HL-60 (cell line): ENCODE measurements at regions not wholly inside any gene's neighbourhood (a gene's known extent, or its start where the extent isn't known, plus 50 kb on each side); places are given as distances from the start of the nearest gene placed in this dataset.

Experiments
- DNase-seq, 2 experiments: peaks; one replicate each; pipeline ENCODE4 v3.0.0-alpha.2; 2010 to 2020; ENCODE audit warnings: low read depth in 1 of 2, low spot score in 1 of 2
- H3K27ac ChIP-seq: fragments of 250-450 bp; sonication (Bioruptor Pico); replicated peaks from 2 replicates; pipeline ENCODE4 v1.5.1; 2020; ENCODE audit warnings: mild to moderate bottlenecking, moderate library complexity
- H3K27me3 ChIP-seq: fragments of 250-450 bp; sonication (Bioruptor Pico); 2 replicates; pipeline ENCODE4 v1.5.1; 2021; ENCODE audit warnings: mild to moderate bottlenecking, moderate library complexity; ENCODE audit not compliant: insufficient read depth, poor library complexity, severe bottlenecking
- H3K4me3 ChIP-seq: replicated peaks from 2 replicates; pipeline ENCODE4 v1.5.1; 2011; ENCODE audit warnings: mild to moderate bottlenecking, control low read depth, low read length; ENCODE audit not compliant: insufficient read depth
- GABPA ChIP-seq: IDR thresholded peaks from 2 replicates; pipeline ENCODE4 v1.6.1; 2012; ENCODE audit warnings: low read depth
- POLR2AphosphoS5 ChIP-seq: IDR thresholded peaks from 2 replicates; pipeline ENCODE4 v1.6.1; 2012; ENCODE audit warnings: low read depth
- REST ChIP-seq: IDR thresholded peaks from 2 replicates; pipeline ENCODE4 v1.6.1; 2012; ENCODE audit warnings: low read depth; ENCODE audit not compliant: insufficient replicate concordance
- SPI1 ChIP-seq: IDR thresholded peaks from 2 replicates; pipeline ENCODE4 v1.6.1; 2012; ENCODE audit warnings: low read depth, mild to moderate bottlenecking, borderline replicate concordance
- TF ChIP-seq, protein P1 (sequence below): IDR thresholded peaks from one replicate; pipeline ENCODE4 v1.5.1; 2011; ENCODE audit warnings: low read length, control low read depth, inconsistent platforms; ENCODE audit not compliant: insufficient read depth

DNA sequence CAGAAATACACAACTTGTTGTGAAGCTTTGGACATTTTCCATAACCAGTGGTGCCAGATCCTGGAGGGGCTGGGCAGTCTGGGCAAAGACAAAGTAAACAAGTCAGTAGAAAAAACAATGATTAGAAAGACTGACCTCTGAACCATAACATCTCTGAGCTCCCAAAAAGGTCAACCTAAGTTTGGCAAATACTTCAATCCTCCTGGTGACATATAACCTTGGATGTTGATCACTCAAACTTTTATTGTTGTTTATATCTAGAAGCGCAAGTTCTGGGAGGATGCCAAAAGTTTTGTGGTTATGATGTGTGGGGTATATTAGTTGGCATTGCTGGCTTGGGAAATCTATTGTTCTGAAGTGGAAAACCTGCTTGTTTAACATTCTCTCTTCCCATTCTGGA, 257.7 kb downstream of the DIPK2A start:
- TF ChIP-seq REST (no peak), POLR2AphosphoS5 (no peak), GABPA (no peak), SPI1 (no peak)
- TF ChIP-seq, protein P1, sequence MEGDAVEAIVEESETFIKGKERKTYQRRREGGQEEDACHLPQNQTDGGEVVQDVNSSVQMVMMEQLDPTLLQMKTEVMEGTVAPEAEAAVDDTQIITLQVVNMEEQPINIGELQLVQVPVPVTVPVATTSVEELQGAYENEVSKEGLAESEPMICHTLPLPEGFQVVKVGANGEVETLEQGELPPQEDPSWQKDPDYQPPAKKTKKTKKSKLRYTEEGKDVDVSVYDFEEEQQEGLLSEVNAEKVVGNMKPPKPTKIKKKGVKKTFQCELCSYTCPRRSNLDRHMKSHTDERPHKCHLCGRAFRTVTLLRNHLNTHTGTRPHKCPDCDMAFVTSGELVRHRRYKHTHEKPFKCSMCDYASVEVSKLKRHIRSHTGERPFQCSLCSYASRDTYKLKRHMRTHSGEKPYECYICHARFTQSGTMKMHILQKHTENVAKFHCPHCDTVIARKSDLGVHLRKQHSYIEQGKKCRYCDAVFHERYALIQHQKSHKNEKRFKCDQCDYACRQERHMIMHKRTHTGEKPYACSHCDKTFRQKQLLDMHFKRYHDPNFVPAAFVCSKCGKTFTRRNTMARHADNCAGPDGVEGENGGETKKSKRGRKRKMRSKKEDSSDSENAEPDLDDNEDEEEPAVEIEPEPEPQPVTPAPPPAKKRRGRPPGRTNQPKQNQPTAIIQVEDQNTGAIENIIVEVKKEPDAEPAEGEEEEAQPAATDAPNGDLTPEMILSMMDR, result no peak
- no peak overlapping the region for H3K27ac ChIP-seq
- no peak overlapping the region for H3K4me3 ChIP-seq
- no peak for DNase-seq
- no peaks in the 10 kb centered on the region for H3K27me3 ChIP-seq

DNA sequence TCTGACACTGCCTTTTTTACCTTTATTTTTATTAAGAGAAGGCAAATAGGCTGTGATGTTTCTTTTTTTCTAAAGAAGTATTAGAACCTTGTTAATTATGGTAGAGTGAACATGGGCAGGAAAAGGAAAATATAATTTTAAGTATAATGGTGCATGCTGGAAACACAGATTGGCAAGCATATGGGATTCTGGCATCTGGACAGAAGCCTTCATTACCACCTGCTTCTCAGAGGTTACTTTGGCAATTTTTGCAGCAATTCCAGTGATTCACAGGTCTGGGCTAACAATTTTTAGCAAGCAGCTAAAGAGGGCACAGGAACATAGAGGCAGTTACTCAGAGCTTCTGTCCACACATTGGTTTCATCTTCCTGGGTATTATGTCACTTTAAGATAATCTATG, 258.3 kb downstream of the DIPK2A start:
- Histone ChIP-seq H3K27me3 (no peaks in the 10 kb centered on the region), H3K27ac (no peak overlapping the region), H3K4me3 (no peak overlapping the region)
- no peak for DNase-seq
- TF ChIP-seq, protein P1, result no peak
- TF ChIP-seq POLR2AphosphoS5, result no peak
- TF ChIP-seq REST, result no peak
- TF ChIP-seq GABPA, result no peak
- no peak for TF ChIP-seq SPI1

DNA sequence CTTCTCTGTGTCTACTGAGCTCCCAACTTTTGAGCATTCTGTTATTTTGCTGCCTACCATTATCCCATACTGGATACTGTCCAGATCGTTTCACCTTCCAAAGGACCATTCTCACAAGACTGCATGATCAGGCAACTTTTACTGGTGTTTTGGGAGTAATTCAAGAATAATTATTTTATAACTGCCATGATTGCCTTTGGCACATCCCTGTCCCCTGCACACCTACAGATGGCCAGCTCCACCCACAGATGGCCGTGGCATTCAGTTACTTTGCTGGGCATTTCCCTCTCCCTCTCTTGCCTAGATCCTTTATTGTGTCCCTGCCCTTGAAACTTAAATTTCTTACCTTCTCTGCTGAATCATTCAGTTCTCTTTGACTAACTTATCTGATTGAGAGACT, 263.9 kb downstream of the DIPK2A start:
- no peaks in the 10 kb centered on the region for H3K27me3 ChIP-seq
- no peak for TF ChIP-seq POLR2AphosphoS5
- TF ChIP-seq REST, result no peak
- no peak for TF ChIP-seq GABPA
- no peak for TF ChIP-seq SPI1
- TF ChIP-seq, protein P1, result no peak
- no peak overlapping the region for H3K27ac ChIP-seq
- H3K4me3 ChIP-seq, result no peak overlapping the region
- DNase-seq, result no peak
